Ishikawa (cell line): ENCODE measurements at regions not wholly inside any gene's neighbourhood (a gene's known extent, or its start where the extent isn't known, plus 50 kb on each side); places are given as distances from the start of the nearest gene placed in this dataset.

ENCODE experiments used
- EP300 ChIP-seq: IDR thresholded peaks from 2 replicates; pipeline ENCODE4 v1.6.1; 2012; ENCODE audit warnings: borderline replicate concordance
- NFIC ChIP-seq: IDR thresholded peaks from 2 replicates; pipeline ENCODE4 v1.6.1; 2012
- TAF1 ChIP-seq: IDR thresholded peaks from 2 replicates; pipeline ENCODE4 v1.6.1; 2012; ENCODE audit warnings: low read depth, mild to moderate bottlenecking
- YY1 ChIP-seq: IDR thresholded peaks from 2 replicates; pipeline ENCODE4 v1.6.1; 2012; ENCODE audit warnings: low read depth
- TF ChIP-seq, protein P1 (sequence below): IDR thresholded peaks from 2 replicates; pipeline ENCODE4 v1.6.1; 2012; ENCODE audit warnings: low read depth, mild to moderate bottlenecking

DNA sequence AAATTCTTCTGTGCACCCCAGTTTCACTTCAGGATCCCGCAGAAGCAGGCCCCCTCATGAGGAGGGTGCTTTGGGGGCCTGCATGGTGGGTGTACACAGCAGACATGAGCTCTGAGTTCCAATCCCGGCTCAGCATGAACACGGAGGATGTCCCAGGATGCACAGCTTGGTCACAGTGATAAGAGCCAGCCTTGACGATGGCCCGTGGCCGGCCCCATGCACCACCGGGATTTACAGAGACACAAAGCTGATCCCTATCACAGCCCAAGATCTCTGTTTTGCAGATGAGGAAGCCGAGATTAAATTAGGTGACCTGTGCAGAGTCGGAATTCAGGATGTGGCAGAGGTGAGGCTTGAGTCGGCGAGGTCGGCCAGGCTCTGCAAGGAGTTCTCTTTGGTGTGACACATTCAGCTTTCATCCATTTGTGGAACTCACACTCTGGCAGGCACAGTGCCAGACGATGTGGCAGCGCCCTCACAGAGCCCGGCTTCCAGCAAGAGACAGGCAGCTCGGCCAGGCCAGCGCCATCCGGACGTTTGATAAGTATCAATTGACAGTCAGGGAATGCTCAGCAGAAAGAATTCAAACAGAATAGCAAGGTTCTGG lies 456.3 kb upstream of the MYT1L start:
- TF ChIP-seq EP300 = no peak
- TF ChIP-seq YY1 = no peak
- no peak for TF ChIP-seq TAF1
- no peak for TF ChIP-seq NFIC
- TF ChIP-seq, protein P1, sequence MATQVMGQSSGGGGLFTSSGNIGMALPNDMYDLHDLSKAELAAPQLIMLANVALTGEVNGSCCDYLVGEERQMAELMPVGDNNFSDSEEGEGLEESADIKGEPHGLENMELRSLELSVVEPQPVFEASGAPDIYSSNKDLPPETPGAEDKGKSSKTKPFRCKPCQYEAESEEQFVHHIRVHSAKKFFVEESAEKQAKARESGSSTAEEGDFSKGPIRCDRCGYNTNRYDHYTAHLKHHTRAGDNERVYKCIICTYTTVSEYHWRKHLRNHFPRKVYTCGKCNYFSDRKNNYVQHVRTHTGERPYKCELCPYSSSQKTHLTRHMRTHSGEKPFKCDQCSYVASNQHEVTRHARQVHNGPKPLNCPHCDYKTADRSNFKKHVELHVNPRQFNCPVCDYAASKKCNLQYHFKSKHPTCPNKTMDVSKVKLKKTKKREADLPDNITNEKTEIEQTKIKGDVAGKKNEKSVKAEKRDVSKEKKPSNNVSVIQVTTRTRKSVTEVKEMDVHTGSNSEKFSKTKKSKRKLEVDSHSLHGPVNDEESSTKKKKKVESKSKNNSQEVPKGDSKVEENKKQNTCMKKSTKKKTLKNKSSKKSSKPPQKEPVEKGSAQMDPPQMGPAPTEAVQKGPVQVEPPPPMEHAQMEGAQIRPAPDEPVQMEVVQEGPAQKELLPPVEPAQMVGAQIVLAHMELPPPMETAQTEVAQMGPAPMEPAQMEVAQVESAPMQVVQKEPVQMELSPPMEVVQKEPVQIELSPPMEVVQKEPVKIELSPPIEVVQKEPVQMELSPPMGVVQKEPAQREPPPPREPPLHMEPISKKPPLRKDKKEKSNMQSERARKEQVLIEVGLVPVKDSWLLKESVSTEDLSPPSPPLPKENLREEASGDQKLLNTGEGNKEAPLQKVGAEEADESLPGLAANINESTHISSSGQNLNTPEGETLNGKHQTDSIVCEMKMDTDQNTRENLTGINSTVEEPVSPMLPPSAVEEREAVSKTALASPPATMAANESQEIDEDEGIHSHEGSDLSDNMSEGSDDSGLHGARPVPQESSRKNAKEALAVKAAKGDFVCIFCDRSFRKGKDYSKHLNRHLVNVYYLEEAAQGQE = no peak
